GM18505 (cell line): ENCODE measurements at regions not wholly inside any gene's neighbourhood (a gene's known extent, or its start where the extent isn't known, plus 50 kb on each side); places are given as distances from the start of the nearest gene placed in this dataset.
"Not testable (repeated sequence)": the region's sequence is repeated elsewhere in the genome, so short reads cannot be mapped to it uniquely, and the experiment has no call there.

Experiments
- ATAC-seq: cut with Tn5 transposase; IDR thresholded peaks from one replicate; pipeline ENCODE4 v1.9.1; 2021; ENCODE audit not compliant: unreplicated experiment
- POLR2A ChIP-seq: IDR thresholded peaks from 4 replicates; pipeline ENCODE4 v1.6.1; 2011; ENCODE audit warnings: borderline replicate concordance; ENCODE audit not compliant: insufficient read depth, insufficient read length; ENCODE audit errors: extremely low read depth

DNA sequence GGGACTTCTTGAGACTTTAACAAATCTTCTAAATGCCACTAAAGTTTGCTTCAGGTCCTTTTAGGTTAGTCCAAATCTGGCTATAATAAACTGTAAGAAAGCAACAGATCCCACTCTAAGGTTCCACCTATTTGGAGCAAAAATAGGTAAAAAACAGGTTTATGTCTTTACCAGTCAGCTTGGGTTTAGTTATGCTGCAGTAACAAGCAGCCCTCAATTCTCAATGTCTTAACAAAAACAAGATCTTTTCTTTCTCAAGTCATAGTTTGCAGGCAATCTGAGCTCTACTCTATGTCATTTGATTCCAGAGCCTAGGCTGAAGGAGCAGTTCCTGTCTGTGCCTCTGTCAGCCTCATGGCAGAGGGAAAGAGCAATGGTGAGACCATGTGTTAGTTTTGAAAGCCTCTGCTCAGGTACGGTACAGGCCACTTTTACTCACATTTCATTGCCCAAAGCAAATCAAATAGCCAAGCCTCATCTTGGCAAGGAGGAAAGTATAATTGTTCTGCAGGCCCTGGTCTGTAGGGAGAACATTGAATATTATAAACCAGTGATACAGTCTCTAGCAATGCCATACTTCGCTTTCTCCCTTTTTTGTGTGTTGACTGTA lies 108.6 kb downstream of the CD83 start:
- no peak for TF ChIP-seq POLR2A
- no peak for ATAC-seq

DNA sequence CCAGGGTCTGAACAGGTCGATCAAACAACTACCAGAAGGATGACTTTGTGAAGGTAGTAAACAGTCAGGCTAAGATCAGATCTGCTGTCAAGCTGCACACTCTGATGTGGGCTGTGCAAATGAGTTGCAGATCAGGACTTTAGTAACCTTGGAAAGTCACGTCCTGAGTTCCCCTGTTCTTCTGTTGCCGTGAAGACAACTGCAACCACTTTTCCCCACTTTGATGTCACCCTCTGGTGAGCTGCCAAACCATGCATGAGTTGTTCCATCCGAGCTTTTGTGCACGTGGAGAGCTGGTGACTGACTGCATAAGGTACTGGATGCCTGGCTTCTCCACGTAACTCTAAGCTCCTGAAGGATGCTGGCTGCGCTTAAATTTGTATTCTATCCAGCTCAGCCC lies 111.0 kb downstream of the CD83 start:
- no peak for ATAC-seq
- TF ChIP-seq POLR2A, result no peak

DNA sequence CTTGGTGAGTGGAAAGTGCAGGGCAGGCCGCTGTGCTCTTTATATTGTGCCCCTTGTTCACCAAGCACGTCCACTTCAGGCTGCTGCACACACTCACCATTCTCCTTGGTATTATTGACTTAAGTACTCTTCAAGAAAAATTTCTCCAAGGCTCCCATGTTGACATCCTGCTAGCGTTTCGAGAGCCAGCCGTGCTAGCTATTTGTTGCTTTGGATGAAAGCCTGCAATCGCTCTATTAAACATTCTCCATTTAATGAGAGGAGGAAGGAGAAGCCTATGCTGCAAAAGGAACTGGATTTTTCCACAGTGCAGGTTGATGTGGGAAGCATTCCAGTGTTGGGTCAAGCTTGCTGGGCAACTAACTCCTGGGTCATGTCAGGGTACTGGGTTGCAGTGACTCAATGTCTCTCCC lies 113.5 kb downstream of the CD83 start:
- ATAC-seq, result no peak
- TF ChIP-seq POLR2A, result no peak

DNA sequence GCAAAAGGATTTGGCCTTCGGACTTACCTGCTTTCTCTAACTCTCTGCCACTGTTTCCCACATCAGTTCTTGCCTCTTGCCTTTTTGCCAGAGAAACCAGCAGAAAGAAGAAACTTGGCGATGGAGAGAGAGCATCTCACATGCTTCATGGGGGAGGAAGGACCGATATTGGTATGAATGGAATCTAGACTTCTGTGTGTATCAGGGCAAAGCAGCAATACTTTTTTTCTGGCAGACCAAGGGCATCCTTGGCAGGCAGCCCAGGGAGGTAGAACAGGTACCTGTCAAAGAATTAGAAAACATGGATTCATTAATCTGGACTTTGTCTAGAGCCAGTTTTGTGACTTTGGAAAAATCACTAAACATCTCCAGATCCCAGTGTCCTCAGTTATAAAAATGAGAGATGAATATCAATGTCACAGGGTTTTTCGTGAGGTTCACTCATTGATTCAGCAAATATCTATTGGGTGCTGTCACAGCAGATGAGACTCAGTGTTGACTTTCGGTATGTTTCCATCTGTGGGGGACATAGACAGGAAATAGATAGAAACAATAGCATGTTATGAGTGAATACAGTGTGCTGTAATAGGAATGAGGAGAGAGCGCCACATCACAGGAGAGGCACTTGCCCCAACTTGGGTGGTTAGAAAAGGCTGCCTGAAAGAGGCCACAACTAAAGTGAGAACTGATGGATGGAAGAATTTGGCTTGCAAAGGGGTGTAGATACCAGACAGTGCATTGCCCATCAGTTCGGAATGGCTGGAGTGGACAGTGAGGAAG lies 114.1 kb downstream of the CD83 start:
- ATAC-seq, result no peak
- TF ChIP-seq POLR2A, result no peak

DNA sequence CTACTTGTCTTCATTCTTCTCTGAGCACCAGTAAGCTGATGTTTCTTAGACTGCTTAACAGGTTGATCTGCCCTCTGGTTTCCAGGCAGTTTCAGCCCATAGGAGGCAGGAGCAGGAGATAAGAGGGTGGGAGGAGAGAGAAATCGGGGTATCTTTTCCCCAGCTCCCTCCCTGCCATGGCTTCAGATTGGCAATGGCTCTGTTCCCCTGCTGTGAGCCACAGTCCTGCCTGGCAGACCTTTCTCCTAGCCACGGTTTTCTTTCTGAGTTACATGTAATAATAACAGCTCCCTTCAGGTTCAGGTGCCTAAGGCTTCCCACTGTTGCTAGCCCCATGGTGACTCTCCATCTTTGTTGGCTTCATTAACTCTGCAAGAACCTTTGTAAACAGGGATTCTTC lies 115.3 kb downstream of the CD83 start:
- TF ChIP-seq POLR2A, result no peak
- ATAC-seq, result no peak

DNA sequence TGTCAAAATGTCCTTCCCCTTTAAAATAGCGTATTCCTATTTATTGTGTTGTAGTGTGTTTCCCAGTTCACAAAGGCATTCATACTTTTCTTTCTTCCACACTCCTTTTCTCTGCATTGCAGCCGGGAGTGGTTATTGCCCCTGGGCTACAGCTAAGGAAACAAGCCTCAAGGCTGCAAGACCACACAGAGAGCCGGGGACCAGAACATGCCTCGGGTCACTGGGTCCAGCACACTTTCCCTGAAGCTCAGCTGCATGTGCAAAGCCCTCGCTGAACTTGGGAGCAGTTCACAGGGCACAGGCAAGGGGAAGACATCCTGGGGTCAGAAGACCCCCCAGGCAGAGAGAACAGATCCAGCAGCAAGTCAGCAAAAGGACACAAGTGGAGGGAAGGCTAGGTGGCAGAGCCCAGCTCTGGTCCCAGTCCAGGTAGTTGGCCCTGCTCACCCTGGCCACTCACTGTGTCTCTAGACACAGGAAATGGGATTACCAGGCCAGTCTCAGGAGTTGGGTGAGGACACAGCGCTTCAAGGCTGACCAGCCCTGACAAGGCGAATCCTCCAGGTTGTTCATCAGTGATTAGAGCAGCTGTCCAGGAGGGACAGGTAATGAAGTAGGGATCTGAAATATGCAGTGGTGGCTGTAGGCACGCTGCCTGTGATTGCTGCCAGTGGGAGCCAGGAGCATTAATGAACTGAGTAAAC lies 118.2 kb downstream of the CD83 start:
- no peak for ATAC-seq
- TF ChIP-seq POLR2A, result no peak

DNA sequence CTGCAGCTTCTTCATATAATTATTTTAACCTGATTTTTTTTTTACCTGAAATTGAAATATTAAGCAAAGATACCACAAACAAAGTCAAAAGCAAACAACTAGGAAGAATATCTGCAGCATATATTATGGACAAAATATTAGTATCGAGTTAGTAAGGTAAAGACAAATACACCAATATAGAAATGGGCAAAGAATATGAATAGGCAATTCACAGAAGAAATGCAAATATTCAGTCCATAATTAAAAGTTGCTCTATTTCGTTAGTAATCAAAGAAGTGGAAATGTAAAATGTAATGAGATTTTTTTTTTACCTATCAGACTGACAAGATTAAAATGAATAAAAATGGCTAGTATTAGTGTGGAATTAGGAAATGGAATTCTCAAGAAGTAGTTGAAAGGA lies 121.5 kb downstream of the CD83 start:
- ATAC-seq, result no peak
- TF ChIP-seq POLR2A, result no peak

DNA sequence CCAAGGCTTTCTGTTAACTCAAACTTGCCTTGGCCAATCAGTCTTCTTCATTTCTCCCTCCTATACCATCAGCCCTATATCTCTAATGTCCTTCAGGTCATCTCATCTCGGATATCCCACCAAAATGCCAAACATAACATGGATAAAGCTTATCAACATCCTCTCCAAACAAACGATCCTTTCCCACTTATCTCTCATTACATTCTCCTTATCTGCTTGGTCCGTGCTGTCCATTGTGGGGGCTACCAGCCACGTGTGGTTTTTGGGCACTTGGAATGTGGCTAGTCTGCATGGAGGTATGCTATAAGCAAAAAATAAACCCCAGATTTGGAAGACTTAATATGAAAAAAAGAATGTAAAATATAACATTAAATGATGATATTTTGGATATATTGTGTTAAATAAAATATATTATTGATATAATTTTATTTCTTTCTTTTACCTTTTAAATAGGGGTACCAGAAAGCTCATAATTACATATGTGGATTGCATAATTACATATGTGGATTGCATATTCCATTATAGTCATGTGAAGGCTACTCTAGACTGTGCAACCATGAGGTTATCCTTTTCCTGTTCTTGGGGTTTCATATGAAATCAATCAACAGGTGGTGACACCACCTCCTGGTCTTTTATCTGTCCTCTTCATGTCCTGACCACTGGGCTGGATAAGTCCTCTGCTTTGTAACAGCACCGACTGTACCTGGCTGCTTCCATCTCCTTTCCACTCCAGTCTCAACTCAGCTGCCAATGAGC lies 123.0 kb downstream of the CD83 start:
- no peak for TF ChIP-seq POLR2A
- ATAC-seq, result no peak

DNA sequence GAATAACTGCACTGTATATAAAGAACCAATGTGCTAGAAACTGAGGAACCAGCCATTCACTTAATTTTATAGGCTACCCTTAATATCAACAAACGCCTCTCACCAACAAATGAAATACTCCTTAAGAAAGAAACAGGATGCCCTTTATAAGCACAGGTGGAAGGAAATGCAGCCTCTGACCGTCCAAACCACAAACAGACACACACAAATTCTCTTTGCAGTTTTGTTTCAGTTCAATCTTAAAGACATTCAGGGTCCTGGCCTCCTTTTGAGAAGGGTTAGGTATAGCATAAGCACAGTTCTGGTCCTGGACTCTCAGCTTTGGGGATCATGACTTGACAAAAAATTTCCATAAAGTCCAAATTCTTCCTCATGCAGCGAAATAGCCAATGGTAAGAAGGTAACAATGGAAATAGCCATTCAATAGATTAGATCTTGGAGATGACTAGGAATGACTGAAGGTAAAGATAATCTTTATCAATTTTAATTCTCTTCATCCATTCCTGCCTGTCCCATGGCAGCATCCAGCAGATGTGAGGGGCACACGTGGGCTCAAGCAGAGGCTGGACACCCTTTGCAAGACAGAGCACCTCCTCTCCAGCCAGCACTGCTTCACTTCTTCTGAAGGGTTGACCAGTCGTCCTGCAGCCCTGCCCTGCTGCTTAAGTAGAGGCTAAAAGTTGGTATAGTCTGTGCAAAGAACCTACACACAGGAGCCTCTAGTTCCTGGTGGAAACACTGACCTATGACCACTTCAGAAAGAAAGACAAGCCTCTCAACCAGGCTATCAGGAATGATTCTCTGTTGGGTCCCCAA lies 123.9 kb downstream of the CD83 start:
- ATAC-seq, result no peak
- no peak for TF ChIP-seq POLR2A

DNA sequence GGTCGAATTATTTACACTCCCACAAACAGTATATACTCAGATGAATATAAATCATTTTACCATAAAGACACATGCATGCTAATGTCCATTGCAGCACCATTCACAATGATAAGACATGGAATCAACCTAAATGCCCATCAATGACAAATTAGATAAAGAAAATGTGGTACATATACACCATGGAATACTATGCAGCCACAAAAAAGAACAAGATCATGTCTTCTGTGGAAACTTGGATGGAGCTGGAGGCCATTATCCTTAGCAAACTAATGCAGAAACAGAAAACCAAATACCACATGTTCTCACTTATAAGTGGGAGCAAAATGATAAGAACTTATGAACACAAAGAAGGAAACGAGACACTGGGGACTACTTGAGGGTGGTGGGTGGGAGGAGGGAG lies 125.3 kb downstream of the CD83 start:
- not testable (repeated sequence) for ATAC-seq

DNA sequence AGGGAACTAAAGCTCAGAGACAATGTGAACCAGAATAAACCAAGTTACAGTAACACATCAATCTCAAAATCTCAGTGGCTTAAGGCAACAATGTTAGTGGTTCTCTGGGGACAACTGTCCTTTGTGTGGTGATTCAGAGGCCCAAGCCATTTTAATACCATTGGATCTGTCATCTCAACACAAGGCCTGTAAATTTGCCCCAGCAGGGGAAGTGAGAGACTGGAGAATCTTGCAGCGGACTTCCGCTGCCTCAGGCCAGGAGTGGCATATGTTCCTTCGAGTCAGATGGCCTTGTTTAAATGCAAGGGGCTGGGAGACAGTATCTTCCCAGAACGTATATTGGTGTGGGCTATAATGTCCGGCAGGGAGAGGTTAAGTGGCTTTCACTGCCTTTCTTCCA lies 126.0 kb downstream of the CD83 start:
- no peak for ATAC-seq
- TF ChIP-seq POLR2A, result no peak

DNA sequence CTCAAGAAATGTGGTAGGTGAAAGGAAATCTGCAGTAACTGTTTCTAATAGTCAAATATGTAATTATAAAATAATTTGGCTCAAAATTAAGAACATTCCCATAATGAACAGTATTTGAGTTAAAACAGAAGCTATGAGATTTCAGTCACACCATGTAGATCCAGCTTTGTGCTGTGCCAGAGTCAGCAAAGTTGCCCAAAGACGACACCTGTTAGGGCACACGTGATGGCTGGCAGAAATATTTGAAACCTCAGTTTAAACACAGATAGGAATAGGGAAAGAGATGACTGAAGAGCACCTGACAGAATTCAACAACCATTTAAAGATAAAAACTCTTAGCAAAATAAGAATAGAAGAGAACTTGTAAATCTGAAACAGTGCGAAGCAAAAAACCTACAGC lies 129.3 kb downstream of the CD83 start:
- no peak for TF ChIP-seq POLR2A
- no peak for ATAC-seq

DNA sequence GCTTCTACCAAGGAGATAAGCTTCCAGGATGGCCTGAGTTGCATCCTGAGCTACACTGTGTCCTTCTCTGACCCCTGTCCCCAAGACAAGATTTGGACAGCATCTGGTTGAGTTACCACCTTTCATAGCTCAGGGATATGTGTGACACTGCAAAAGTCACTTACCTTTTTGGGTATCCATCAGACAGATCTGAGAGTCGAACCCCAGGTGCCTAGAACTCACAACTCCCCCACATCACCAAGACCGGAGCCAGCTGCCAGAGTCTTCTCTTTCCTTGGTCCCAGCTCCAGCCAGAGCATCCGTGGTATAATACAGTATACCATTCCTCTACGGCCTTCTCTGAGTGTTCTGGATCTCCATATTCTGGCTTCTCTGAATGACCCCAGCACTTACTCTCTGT lies 133.0 kb downstream of the CD83 start:
- no peak for TF ChIP-seq POLR2A
- ATAC-seq, result no peak
